ENCODE measurements at regions not wholly inside any gene's neighbourhood (a gene's known extent, or its start where the extent isn't known, plus 50 kb on each side); places are given as distances from the start of the nearest gene placed in this dataset.
"Not testable (repeated sequence)": the region's sequence is repeated elsewhere in the genome, so short reads cannot be mapped to it uniquely, and the experiment has no call there.

DNA sequence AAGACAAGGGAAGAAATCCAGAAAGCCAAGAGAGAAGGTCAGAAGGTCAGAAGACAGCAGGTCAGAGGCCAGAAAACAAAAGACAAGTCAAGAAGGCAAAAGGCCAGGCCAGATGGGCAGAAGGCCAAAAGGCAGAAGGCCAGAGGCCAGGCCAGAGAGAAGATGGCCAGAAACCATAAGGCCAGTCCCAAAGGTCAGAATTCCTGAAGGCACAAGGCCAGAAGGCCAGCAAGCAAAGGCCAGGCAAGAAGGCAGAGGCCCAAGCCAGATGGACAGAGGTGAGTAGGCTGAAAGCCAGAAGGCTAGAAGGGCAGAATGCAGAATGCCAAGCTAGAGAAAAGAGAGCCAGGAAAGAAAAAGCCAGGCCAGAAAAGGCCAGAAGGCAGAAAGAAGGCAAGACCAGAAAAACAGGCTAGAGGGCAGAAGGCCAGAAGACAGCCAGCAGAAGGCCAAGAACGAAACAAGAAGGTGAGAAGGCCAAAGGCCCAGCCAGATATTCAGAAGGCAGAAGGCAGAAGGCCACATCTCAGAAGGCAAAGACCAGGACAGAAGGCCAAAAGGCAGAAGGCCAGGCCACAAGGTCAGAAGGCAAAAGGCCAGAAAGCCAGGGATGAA is 186.3 kb downstream of the TUBA3C start:
- FAIRE-seq (no peak), DNase-seq (ENCODE audit: low spot score) (no peak)

DNA sequence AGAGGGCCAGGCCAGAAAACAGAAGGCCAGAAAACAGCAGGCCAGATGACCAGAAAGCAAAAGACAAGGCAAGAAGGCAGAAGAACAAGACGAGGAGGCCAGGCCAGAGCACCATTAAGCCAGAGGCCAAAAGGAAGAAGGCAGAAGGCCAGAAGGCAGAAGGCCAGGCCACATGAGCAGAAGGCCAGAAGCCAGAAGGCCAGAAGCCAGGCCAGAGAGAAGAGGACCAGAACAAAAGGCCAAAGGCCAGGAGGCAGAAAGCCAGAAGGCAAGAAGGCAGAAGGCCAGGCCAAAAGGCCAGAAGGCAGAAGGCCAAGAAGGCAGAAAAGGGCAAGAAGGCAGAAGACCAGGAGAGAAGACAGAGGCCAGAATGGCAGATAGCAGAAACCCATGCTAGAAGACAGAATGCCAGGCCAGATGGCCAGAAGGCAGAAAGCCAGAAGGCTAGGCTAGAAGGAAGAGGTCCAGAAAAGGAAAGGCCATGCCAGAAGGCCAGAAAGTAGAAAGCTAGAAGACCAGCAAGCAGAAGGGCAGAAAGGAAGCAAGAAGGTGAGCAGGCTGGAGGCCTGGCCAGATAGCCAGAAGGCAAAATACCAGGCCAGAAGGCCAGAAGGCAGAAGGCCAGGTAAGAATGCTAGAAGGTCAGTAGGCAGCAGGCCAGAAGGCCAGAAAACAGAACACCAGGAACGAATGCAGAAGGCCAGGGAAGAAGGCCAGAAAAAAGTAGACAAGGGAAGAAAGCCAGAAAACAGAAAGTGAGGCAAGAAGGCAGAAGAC is 187.6 kb downstream of the TUBA3C start:
- DNase-seq (ENCODE audit: low spot score) = no peak
- FAIRE-seq = no peak

DNA sequence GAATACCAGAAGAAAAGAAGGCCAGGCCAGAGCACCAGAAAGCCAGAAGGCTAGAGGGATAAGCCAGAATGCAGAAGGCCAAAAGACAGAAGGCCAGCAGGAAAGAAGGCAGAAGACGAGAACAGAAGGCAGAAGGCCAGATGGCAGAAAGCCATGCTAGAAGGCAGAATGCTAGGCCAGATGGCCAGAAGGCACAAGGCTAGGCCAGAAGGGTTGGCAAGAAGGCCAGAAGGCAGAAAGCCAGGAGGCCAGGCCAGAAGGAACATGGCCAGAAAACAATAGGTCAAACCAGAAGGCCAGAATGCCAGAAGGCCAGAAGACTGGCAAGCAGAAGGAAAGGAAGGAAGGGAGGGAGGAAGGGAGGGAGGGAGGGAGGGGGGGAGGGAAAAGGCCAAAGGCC is 188.8 kb downstream of the TUBA3C start:
- no peak for DNase-seq (ENCODE audit: low spot score)
- no peak for FAIRE-seq

DNA sequence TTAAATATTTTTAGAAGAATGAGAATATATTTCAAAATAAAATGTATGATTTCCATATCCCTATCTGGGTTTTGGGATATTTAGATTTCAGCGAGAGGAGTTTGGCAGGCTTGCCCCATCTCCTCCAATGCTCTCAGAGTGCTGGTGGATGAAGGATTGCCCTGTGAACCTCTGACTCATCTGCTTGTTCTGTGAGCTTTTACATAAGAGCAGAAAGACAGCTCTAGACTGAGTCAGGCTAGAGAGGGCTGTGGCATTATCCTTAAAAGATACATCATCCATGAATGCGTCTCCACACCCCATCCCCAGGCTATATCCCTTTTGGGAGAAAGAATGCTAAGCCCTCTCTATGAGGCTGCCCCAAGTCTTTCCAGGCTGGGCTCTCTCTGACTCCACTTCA is 190.6 kb downstream of the TUBA3C start:
- no peak for FAIRE-seq
- no peak for DNase-seq (ENCODE audit: low spot score)

DNA sequence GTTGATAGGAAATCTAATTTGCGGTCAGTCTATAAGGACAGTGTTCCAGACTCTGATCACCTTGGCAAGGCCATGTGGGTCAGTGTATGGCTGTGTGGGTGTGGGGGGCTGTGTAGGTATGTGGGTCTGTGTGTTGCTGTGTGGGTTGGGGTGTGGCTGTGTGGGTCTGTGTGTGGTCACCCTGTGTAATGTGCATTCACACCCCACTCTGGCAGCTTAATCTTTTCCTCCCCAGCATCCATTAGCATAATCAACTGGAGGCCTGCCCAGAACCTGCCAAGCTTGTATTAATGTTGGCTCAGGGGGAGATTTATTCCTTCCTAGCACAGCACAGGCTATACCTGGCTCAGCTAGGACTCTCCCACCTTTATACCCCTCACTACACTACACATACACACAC is 203.2 kb downstream of the TUBA3C start:
- FAIRE-seq (no peak), DNase-seq (ENCODE audit: low spot score) (no peak)

DNA sequence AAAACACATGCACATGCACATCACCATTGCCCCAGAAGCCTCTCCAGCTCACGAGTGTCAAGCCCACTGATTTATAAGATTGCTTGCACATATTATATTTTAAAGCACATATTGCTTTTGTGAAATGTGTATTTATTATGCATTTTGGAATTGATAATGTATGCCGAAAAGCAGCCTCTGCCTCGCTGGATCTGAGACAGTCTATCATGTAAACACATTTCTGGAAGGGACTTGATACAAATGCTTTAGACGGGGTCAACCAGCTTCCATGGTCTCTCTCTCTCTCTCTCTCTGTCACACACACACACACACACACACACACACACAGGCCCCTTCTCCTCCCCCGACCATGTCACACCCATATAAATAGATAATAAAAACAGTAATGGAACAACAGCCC is 203.8 kb downstream of the TUBA3C start:
- FAIRE-seq = no peak

DNA sequence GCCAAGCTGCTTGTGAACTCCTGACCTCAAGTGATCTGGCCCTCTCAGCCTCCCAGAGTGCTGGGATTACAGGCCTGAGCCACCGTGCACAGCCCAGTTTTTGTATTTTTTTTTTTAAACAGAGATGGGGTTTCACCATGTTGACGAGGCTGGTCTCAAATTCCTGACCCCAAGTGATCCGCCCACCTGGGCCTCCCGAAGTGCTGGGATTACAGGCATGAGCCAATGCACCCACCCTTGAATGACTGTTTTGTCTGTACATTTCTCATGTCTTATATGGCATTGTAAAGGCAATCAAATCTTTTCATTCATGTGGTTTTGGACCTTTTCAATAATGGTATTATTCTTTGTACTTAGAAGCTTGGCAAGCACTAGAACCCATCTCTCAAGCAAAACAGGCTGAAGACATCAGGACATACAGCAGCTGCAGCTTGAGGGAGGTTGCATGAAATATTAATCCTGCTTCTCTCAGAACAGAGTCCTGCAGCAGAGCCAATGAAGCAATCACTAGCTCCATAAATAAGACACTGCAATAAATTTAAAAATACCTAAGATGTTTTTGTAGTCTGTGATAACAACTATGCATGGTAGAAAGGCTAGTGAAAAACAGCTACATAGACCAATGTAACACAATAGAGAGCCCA is 209.9 kb downstream of the TUBA3C start:
- no peak for FAIRE-seq

More for the DNA sequence above, 203.8 kb downstream of the TUBA3C start:
- DNase-seq (ENCODE audit: low spot score) = no peak

DNA sequence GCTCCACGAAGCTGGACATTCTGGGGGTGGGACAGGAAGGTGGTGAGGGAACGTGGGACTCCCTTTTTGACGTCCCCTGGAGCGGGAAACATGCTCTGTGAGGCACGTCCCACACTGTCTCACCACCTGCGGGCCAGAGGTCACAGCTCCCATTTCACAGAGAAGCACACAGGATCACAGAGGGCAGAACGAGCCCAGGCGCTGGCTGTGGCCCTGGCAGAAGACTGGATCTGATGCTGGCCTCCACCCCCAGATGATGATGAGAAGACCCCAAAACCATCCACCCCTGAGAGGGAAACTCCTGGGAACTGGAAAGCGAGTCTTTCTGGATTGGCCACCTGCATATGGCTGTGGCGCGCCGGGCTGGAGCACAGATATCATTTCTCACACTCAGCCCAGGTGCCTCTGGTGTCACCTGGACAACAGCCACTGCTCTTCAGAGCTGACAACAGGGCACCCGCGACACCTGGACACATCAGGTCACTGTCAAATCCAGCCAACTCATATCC is 216.2 kb downstream of the TUBA3C start:
- FAIRE-seq (no peak), DNase-seq (ENCODE audit: low spot score) (no peak)

More for the DNA sequence above, 209.9 kb downstream of the TUBA3C start:
- no peak for DNase-seq (ENCODE audit: low spot score)

DNA sequence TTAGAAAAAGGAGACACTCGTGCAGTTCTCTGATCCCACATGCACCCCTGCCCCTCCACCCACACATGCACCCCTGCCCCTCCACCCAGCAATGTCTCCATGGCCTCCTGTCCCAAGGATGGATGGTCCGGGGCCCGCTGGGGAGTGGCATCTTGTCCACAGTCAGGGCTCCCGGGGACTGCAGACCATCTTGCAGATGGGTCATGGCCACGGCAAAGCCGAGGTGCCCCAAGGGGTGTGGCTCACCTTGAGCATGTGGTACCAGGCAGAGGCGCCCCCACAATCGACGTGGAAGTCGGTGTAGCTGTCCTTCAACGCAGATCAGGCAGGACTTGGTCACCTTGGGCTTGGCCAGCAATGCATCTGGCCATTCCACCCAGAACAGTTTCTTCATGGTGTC is 216.7 kb downstream of the TUBA3C start:
- DNase-seq (ENCODE audit: low spot score) (no peak), FAIRE-seq (no peak)

DNA sequence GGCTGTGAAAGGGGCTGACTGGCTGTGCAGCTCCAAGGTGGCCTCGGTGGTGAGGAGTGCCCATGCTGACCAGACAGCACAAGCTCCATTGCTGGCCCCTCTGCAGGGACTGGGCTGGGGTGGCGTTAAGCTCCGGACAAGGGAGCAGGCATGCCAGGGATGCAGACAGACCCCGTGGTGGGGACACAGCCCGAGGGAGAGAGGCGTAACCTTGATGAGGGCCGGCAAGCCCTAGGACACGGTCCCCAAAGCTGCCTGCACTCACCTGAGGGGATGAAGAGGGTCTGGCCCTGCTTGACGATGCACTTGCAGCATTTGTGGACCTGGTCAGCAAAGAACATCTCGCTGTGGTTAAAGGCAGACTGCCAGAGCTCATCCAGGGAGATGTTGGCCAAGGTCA is 217.9 kb downstream of the TUBA3C start:
- not testable (repeated sequence) for DNase-seq (ENCODE audit: low spot score); FAIRE-seq

DNA sequence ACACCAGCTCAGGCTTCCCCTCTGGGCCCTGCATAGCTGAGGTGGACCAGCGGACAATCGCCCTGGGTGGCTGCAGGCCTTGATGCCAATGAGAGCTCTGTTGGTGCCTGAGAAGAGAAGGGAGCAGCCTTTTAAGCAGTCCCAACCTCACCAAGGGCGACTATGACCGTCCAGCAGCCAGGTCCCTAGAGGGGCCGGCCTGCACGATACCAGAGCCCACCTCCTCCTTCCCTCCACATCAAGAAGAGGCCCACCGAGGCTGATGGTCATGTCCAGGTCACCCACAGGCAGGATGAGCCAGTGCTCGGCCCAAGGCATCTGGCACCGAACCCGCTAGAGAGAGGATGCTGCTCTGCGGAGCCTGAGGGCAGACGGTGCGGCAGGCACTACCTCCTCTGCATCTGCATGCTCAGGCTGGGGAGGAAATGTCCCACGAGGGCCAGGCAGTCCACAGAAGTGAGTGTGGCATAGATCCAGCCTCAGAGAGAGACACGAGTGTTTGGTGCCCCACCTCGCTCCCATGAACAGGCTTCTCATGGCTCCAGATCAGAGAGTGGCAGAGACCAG is 219.4 kb downstream of the TUBA3C start:
- DNase-seq (ENCODE audit: low spot score) = no peak
- no peak for FAIRE-seq

DNA sequence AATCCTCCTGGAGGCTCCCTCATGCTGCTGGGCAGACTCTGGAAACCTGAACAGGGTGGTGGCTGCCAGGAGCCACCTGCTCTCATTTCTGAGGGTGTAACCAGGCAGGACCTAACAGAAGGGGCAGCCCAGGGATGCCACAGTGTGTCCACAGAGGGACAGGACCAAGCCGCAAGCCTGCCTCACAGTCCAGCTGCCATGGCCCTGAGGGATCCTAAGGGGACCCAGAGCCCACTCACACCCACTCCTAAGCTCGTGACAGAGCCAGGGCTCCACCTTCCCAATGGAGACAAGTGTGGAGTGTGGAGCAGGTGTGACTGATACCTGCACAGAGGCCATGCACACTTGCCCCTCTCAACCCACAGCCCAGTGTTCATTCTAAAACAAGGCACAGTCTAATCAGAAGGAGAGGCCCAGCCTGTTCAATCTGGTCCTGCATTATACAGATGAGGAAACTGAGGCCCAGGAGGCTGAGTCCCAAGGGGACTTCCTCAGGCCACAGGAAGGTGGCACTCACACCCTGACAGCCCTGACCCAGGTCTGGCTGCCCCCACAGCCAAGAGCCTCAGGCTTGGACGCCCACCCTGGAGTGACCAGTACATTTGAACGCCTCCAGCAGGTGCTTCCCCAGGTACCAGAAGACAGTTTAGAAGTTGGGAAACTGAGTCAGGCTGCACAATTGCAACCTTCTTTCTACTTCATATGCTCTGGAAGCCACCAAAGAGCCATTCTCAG is 220.1 kb downstream of the TUBA3C start:
- FAIRE-seq = no peak
- no peak for DNase-seq (ENCODE audit: low spot score)

DNA sequence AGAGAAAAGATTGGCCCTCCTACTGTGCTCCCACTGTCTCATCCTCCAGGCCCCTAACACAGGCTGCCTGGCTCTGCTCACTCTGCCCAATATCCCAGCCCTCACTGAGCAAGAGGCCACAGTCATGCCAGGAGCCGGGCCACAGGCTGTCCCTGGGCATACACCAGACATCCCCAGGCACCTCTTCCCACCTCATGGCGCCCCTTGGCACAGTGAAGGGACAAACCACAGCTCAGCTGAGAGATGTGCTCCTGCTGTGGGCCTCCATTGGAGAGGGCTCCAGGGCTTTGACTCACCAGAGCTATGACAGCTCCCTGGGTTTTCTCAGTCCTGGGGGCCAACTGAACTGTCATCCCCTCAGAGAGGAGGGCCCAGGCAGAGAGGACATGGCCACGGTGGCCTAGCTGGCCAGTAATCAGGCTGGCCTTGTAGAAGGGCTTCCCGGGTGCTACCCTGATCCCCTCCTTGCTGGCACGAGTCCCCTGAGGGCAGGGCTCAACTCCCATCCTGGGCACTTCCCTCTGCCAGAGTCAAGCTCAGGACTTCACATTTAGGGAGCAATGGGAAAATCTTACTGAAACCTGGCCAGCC is 220.9 kb downstream of the TUBA3C start:
- FAIRE-seq (no peak), DNase-seq (ENCODE audit: low spot score) (no peak)

DNA sequence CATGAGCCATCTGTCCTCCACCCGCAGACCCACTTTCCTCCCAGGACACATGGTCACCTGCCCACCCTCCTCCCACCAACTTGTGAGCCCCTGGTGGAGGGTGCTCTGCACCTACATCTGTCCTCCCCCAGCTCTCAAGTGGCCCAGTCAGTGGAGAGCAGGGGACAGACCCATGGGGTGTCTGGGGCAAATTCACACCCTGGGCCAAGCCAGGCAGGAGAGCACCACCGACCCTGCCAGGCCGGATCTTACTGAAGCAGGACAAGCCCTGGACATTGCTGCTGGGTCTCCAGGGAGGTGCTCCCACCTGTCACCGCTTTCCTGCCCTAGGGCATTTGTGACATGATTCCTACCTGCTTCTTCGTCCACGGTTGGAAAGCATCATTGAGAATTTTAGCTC is 221.6 kb downstream of the TUBA3C start:
- no peak for DNase-seq (ENCODE audit: low spot score)
- FAIRE-seq = no peak

DNA sequence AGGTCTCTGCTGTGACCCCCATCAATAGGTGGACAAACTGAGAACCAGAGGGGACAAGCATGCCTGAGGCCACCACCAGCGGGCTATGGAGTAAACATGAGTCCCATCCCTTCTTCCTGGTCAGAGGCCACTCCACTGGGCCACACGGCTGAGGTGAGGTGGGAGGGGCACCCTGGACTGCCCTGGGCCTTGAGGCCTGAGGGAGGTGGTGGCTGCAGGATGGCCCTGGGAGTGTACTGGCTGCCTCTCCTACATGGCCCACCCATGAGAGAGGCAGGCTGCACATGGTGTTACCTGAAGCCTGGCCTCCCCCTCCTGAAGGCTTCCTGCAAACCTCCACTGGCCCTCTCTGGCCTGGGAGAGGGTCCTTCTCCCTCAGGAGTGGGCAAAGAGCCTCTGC is 222.4 kb downstream of the TUBA3C start:
- FAIRE-seq = no peak
- DNase-seq (ENCODE audit: low spot score) = no peak

DNA sequence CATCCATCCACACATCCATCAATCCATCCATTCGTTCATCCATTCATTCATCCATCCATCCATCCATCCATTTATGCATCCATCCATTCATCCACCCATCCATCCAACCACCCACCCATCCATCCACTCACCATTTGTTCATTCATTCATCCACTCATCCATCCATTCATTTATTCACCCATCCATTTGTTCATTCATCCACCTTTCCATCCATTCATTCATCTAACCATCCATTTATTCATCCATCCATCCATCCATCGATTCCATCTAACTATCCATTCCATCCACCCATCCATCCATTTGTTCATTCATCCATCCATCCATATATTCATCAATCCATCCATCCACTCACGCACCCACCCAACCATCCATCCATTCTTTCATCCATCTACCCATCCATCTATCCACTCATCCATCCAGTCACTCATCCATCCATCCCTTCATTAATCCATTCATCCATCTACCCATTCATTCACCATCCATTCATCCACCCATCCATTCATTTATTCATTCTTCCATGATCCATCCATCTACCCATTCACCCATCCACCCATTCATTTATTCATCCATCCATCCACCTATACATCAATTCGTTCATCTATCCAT is 225.0 kb downstream of the TUBA3C start:
- FAIRE-seq = no peak
- no peak for DNase-seq (ENCODE audit: low spot score)

DNA sequence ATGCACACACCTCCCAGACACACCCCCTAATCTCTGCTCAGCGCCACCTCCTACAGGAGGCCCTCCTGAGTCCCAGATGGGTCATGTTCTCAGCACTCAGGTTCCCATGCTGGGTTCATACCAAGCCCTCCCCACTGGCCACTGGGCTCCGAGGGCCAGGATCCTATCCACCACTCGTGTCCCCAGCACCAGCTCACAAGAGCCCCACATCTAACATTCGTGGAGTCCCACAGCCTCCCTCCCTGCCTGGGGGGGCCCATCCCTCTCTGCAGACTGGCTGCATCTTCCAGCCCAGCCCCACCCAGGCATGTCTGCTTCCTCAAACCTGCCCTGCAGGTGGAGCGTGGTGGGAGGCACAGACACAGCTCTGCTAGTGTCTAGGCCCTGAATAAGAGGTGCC is 227.4 kb downstream of the TUBA3C start:
- DNase-seq (ENCODE audit: low spot score) (no peak), FAIRE-seq (no peak)

DNA sequence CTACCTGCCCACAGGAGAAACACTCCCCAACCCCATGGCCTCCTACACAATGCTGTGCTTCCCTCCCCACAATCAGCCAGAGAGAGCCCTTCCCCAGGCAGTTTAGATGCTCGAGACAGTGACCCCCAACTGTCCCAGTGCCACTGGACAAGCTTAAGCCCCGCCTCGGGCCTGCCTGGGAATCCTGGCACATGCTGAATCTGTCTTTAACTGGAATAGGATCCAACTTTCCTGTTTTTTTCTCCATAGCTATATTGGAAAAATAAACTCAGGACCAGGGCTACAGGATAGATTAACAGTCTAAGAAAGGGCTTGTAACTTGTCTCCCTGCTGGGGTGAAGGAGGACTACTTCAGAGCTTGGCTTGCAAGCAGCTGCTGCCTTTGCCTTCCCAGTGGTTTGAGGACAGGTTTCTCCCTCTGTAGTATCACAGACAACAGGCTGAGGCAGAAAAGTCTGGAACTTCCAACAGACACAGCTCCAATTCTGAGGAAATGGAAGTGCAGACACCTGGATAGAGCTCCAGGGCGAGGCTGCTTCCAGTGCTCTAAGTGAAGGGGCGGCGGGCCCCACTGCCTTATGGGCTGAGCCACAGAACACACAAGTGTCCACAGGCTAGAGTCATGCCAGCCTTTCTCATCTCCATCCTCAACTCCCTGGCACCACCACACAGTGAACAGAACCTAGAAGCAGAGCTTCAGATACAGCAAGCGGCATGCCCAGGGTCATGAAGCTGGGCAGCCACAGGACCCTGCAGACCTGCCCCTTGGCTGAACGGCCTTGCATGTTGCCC is 228.3 kb downstream of the TUBA3C start:
- FAIRE-seq (no peak), DNase-seq (ENCODE audit: low spot score) (no peak)

DNA sequence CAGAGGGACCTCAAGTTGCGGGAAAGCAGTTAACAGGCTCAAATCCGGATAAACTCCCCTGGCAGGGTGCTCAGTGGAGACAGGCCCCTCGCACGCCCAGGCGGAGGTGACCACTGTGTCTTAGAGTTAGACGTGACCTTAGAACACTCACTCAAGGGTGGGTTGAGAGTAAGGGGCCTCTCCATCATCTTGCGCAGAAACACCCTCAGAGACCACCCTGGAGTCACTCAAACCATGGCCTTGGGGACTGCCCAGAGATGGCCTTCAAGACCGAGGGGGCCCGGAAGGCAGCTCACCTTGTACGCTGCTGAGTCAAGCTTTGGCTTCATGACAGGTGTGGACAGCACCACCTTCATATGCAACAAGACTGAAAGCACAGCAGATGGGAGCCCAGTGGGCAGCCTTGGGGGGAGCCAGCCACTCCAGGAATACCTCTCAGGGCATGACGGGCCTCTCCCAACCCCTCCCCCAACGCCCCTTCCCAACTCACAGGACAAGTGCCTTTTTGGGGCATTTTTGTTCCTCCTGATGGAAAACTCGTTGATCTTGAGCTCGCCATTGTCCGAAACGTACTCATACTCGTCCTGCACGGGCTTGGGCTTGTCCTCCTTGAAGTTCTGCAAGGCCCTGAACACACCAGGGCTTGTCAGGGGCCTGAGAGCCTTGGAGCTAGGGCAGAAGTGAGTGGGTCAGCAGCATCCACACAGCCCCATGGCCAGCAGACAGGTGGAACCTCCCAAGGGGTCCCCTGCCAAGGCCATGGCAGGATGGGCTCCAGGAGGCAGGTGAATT is 229.2 kb downstream of the TUBA3C start:
- FAIRE-seq (no peak), DNase-seq (ENCODE audit: low spot score) (no peak)

Data from urothelium cell line (cell line).